GM12878 (cell line): ENCODE measurements at regions not wholly inside any gene's neighbourhood (a gene's known extent, or its start where the extent isn't known, plus 50 kb on each side); places are given as distances from the start of the nearest gene placed in this dataset.

Experiments used
- ATAC-seq: fragments of 200-7000 bp; cut with Tn5 transposase; 3 replicates; pipeline ENCODE4 v1.9.1; 2020; ENCODE audit warnings: mild to moderate bottlenecking, moderate library complexity
- BruUV-seq: library from RNA; stranded (reverse); fragments of 400-500 nt; replicated peaks from 2 replicates; lab custom pipeline; 2021; lab: Mats Ljungman, UMichigan
- CTCF ChIA-PET: fragments of 300-600 bp; sonication (Branson Sonifier 250); formaldehyde crosslinking; extraction: SDS; loops from one replicate; lab custom pipeline; 2021; ENCODE audit warnings: inconsistent platforms; lab: Yijun Ruan, JAX
- POLR2A ChIA-PET: fragments of 350-600 bp; formaldehyde crosslinking; extraction: SDS; loops from one replicate; lab custom pipeline; 2021; ENCODE audit warnings: inconsistent platforms; lab: Charles Lee
- RAD21 ChIA-PET: fragments of 300-600 bp; sonication (Branson Sonifier 250); formaldehyde crosslinking; loops from one replicate; lab custom pipeline; 2023; ENCODE audit warnings: antibody characterized with exemption; ENCODE audit not compliant: unreplicated experiment; lab: Charles Lee
- SMC1A ChIA-PET: fragments of 300-600 bp; sonication (Branson Sonifier 250); formaldehyde crosslinking; loops from one replicate; lab custom pipeline; 2023; ENCODE audit not compliant: unreplicated experiment, uncharacterized antibody; lab: Charles Lee
- DNase-seq: peaks from one replicate; pipeline ENCODE4 v3.0.0-alpha.2; 2011; ENCODE audit warnings: low read depth, low spot score
- FAIRE-seq: peaks from 3 replicates; lab custom pipeline; 2011; peaks lifted over from hg19 to GRCh38; lab: Jason Lieb, UNC
- H2AFZ ChIP-seq: 2 replicates; pipeline ENCODE4 v1.6.0; 2011; ENCODE audit warnings: low read depth, low read length, control low read depth; ENCODE audit not compliant: control insufficient read depth
- H3K27ac ChIP-seq: 2 replicates; pipeline ENCODE4 v1.5.1; 2011; ENCODE audit warnings: control low read depth; ENCODE audit not compliant: control insufficient read depth, insufficient read depth
- H3K27me3 ChIP-seq, 2 experiments: replicated peaks in 1 of 2; 2 replicates each; pipeline versions ENCODE4 v1.6.0 to v1.6.1; 2011; ENCODE audit warnings: low read length in 1 of 2; ENCODE audit not compliant: control insufficient read depth in 2 of 2, insufficient read depth in 2 of 2
- H3K36me3 ChIP-seq, 2 experiments: 2 replicates each; pipeline ENCODE4 v1.5.1; 2011; ENCODE audit warnings: low read length in 1 of 2; ENCODE audit not compliant: control insufficient read depth in 2 of 2, insufficient read depth in 2 of 2
- H3K4me1 ChIP-seq: 2 replicates; pipeline ENCODE4 v1.6.1; 2011; ENCODE audit warnings: mild to moderate bottlenecking, low read length, moderate library complexity, mixed read lengths; ENCODE audit not compliant: control insufficient read depth, insufficient read depth
- H3K4me2 ChIP-seq: 2 replicates; pipeline ENCODE4 v1.6.0; 2011; ENCODE audit warnings: control low read depth; ENCODE audit not compliant: control insufficient read depth, insufficient read depth
- H3K4me3 ChIP-seq: fragments of 200-600 bp; sonication (generic); 2 replicates; pipeline ENCODE4 v1.5.1; 2016
- H3K79me2 ChIP-seq: 2 replicates; pipeline ENCODE4 v1.6.0; 2011; ENCODE audit warnings: low read length; ENCODE audit not compliant: control insufficient read depth, insufficient read depth
- H3K9ac ChIP-seq: 2 replicates; pipeline ENCODE4 v1.8.0; 2011; ENCODE audit warnings: low read length, control low read depth, mixed read lengths; ENCODE audit not compliant: control insufficient read depth, insufficient read depth
- H3K9me3 ChIP-seq: replicated peaks from 3 replicates; pipeline ENCODE4 v1.5.1; 2011; ENCODE audit warnings: mild to moderate bottlenecking, low read length; ENCODE audit not compliant: control insufficient read depth, insufficient read depth
- H4K20me1 ChIP-seq: 2 replicates; pipeline ENCODE4 v1.6.0; 2011; ENCODE audit not compliant: control insufficient read depth, insufficient read depth
- ATF7 ChIP-seq: fragments of 450-650 bp; IDR thresholded peaks from 2 replicates; pipeline ENCODE4 v1.6.1; 2016; ENCODE audit warnings: low read depth, mild to moderate bottlenecking
- CTCF ChIP-seq, 3 experiments: IDR thresholded peaks in 2 of 3; conservative IDR thresholded peaks in 1 of 3; 2 replicates each; pipeline ENCODE4 v1.5.1; 2011; ENCODE audit warnings: low read depth in 3 of 3, low read length in 3 of 3, mild to moderate bottlenecking in 3 of 3, control low read depth in 2 of 3, moderate library complexity in 2 of 3, inconsistent platforms in 1 of 3, mixed read lengths in 1 of 3; ENCODE audit not compliant: control insufficient read depth in 2 of 3, insufficient read depth in 1 of 3; ENCODE audit errors: extremely low read depth in 1 of 3
- EP300 ChIP-seq, 2 experiments: fragments of 150-350 bp in 1 of 2; IDR thresholded peaks; 2 replicates each; pipeline ENCODE4 v1.6.1; 2011 to 2012; ENCODE audit warnings: low read depth in 2 of 2, low read length in 2 of 2, borderline replicate concordance in 1 of 2, improper control_type of control experiment in 1 of 2, inconsistent platforms in 1 of 2; ENCODE audit not compliant: control insufficient read depth in 1 of 2
- HDAC6 ChIP-seq: fragments of 200-600 bp; sonication (generic); IDR thresholded peaks from one replicate; pipeline ENCODE4 v1.8.0; 2017; ENCODE audit warnings: antibody characterized with exemption; ENCODE audit not compliant: unreplicated experiment
- POLR2AphosphoS5 ChIP-seq: IDR thresholded peaks from 2 replicates; pipeline ENCODE4 v1.6.1; 2011; ENCODE audit warnings: mild to moderate bottlenecking, low read length, inconsistent platforms
- RELB ChIP-seq: fragments of 450-650 bp; IDR thresholded peaks from 2 replicates; pipeline ENCODE4 v1.6.1; 2017; ENCODE audit warnings: low read depth, mild to moderate bottlenecking, moderate library complexity
- TCF7 ChIP-seq: IDR thresholded peaks from 2 replicates; pipeline ENCODE4 v1.6.1; 2014; ENCODE audit warnings: antibody characterized with exemption, borderline replicate concordance
- YBX1 ChIP-seq: fragments of 450-650 bp; IDR thresholded peaks from 2 replicates; pipeline ENCODE4 v1.6.1; 2016; ENCODE audit warnings: antibody characterized with exemption
- WGBS: methylation state at CpG from one replicate; pipeline ENCODE4 v1.1.6; 2016; ENCODE audit warnings: low lambda C conversion rate; ENCODE audit not compliant: insufficient replicate concordance, insufficient coverage; ENCODE audit errors: missing lambda C conversion rate; 5-methylcytosine and 5-hydroxymethylcytosine counted together
- in situ Hi-C: fragments of 300-500 bp; cut with MboI; formaldehyde crosslinking; loops from 9 replicates; pipeline ENCODE4 v1.14.3; 2018; ENCODE audit warnings: mixed read lengths
- intact Hi-C: fragments of 100-400 bp; cut with micrococcal nuclease; formaldehyde crosslinking; loops from one replicate; pipeline ENCODE4 v1.14.2; 2022; ENCODE audit not compliant: unreplicated experiment

DNA sequence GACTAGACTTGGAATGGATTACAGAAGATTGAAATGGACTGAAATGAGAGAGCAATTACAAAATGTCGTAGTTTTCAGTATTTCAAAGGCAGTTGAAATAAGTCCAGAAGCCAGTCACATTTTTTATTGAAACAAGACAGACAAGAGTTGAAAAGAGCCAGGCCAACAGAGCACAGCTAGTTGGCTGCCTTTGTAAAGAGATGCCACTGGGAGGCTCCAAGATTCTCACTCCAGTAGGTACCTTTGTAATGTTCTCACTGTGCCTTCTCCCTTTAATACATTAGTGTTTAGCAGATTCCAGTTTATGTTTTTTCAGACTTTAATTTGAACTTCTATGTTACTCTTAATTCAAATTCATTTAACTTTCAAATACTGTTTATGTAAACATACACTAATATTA is 234.8 kb downstream of the DSEL start:
- H2AFZ ChIP-seq = no peak overlapping the region
- 0% methylated on average over 1 of the region's 1 CpG for WGBS
- no peak overlapping the region for H3K4me2 ChIP-seq
- CTCF ChIA-PET = no interaction called here
- intact Hi-C loops = no loop called here
- RAD21 ChIA-PET = no interaction called here
- H3K36me3 ChIP-seq = no peaks in the 10 kb centered on the region
- TF ChIP-seq POLR2AphosphoS5 (no peak), TCF7 (no peak), RELB (no peak), EP300 (IDR thresholded peaks at IDR 0.05; ENCODE audit: borderline replicate concordance in 1 of 2, control insufficient read depth in 1 of 2, low read depth in 2 of 2, low read length in 2 of 2) (no peak), YBX1 (no peak), HDAC6 (no peak), ATF7 (no peak), CTCF (IDR thresholded peaks at IDR 0.05 in 2 of 3, conservative IDR thresholded peaks at IDR 0.05 in 1 of 3; ENCODE audit: control insufficient read depth in 2 of 3, extremely low read depth in 1 of 3, insufficient read depth in 1 of 3, low read depth in 3 of 3, low read length in 3 of 3) (no peak)
- H3K9ac ChIP-seq = no peak overlapping the region
- H3K27ac ChIP-seq = no peak overlapping the region
- FAIRE-seq (no peak), DNase-seq (no peak), ATAC-seq (no peak)
- no peaks in the 10 kb centered on the region for H3K9me3 ChIP-seq
- H3K4me1 ChIP-seq = no peaks in the 10 kb centered on the region
- SMC1A ChIA-PET = no interaction called here
- POLR2A ChIA-PET = no interaction called here
- H3K79me2 ChIP-seq = no peaks in the 10 kb centered on the region
- no peaks in the 10 kb centered on the region for H3K27me3 ChIP-seq
- H3K4me3 ChIP-seq = no peak overlapping the region
- no peaks in the 10 kb centered on the region for H4K20me1 ChIP-seq
- in situ Hi-C loops = no loop called here
- BruUV-seq = no TSS peak
